Body of pancreas (tissue), 4 donors: ENCODE measurements at regions not wholly inside any gene's neighbourhood (a gene's known extent, or its start where the extent isn't known, plus 50 kb on each side); places are given as distances from the start of the nearest gene placed in this dataset.

Experiments used
- ATAC-seq: fragments of 150-250 bp; one replicate; pipeline ENCODE4 v1.9.1; 2016
- DNase-seq, 4 donors: peaks; one replicate each; pipeline ENCODE4 v3.0.0-alpha.2; 2019
- H3K27ac ChIP-seq, 4 donors: fragments of 200-600 bp; sonication (generic); 1 replicate in 3 of 4; 2 replicates in 1 of 4; pipeline versions ENCODE4 v1.5.1 to v1.6.1; 2016 to 2019; ENCODE audit warnings: mild to moderate bottlenecking in 1 of 4, mixed read lengths in 1 of 4, moderate library complexity in 1 of 4
- H3K27me3 ChIP-seq, 2 donors: fragments of 200-600 bp; sonication (generic); one replicate each; pipeline ENCODE4 v1.6.0; 2016; ENCODE audit warnings: mild to moderate bottlenecking in 1 of 2
- H3K36me3 ChIP-seq, 2 donors: fragments of 200-600 bp; sonication (generic); replicated peaks in 1 of 2; 2 replicates each; pipeline ENCODE4 v1.5.1; 2016; ENCODE audit warnings: low read depth in 2 of 2; ENCODE audit not compliant: insufficient read depth in 1 of 2
- H3K4me1 ChIP-seq: fragments of 200-600 bp; sonication (generic); one replicate; pipeline ENCODE4 v1.6.0; 2016
- H3K4me3 ChIP-seq, 2 donors: fragments of 200-600 bp; sonication (generic); 1 replicate in 1 of 2; 2 replicates in 1 of 2; pipeline ENCODE4 v1.5.1; 2016 to 2019
- H3K9me3 ChIP-seq, 3 donors: fragments of 200-600 bp; sonication (generic); 1 replicate in 2 of 3; 2 replicates in 1 of 3; pipeline ENCODE4 v1.5.1; 2016
- CTCF ChIP-seq, 7 experiments: fragments of 450-650 bp in 4 of 7; fragments of 200-600 bp in 3 of 7; sonication (generic) in 3 of 7; IDR thresholded peaks; one replicate each; pipeline ENCODE4 v1.5.1; 2016 to 2019; ENCODE audit warnings: antibody characterized with exemption in 7 of 7
- POLR2A ChIP-seq, 3 donors: fragments of 450-650 bp; IDR thresholded peaks; one replicate each; pipeline ENCODE4 v1.6.1; 2016; ENCODE audit warnings: antibody characterized with exemption in 3 of 3, mild to moderate bottlenecking in 2 of 3
- WGBS, 2 donors: methylation state at CpG; one replicate each; pipeline ENCODE4 v1.1.5; 2017; 5-methylcytosine and 5-hydroxymethylcytosine counted together
- intact Hi-C: fragments of 100-400 bp; cut with DNase I; formaldehyde crosslinking; loops from one replicate; pipeline ENCODE4 v1.15.1; 2023

GRCh38 chr10:32150532-32151101, 94.4 kb upstream of the KIF5B start:
- DNase-seq (peak in 2 of 4 donors; percentile 10 to 27), ATAC-seq (peak; percentile 78)
- H3K4me1 ChIP-seq = peaks cover 29% of the 10 kb centered on the region
- H3K4me3 ChIP-seq = no peak overlapping the region
- TF ChIP-seq CTCF (IDR thresholded peaks at IDR 0.05) (no peak), POLR2A (IDR thresholded peaks at IDR 0.05) (no peak)
- H3K27ac ChIP-seq = peak overlapping the region in 3 of 4 donors; percentile 60 to 70 (median 63)
- H3K27me3 ChIP-seq = no peaks in the 10 kb centered on the region
- 39 to 46% methylated on average over 8 of the region's 8 CpGs for WGBS, 2 donors
- intact Hi-C loops = no loop called here
- no peaks in the 10 kb centered on the region for H3K36me3 ChIP-seq
- no peaks in the 10 kb centered on the region for H3K9me3 ChIP-seq

GRCh38 chr10:32149252-32149955, 93.2 kb upstream of the KIF5B start:
- H3K27ac ChIP-seq = peak overlapping the region in 3 of 4 donors; percentile 60 to 70 (median 63)
- intact Hi-C loops = no loop called here
- no peaks in the 10 kb centered on the region for H3K27me3 ChIP-seq
- H3K4me1 ChIP-seq = peaks cover 36% of the 10 kb centered on the region
- 29 to 35% methylated on average over 8 of the region's 8 CpGs for WGBS, 2 donors
- no peaks in the 10 kb centered on the region for H3K9me3 ChIP-seq
- H3K36me3 ChIP-seq = no peaks in the 10 kb centered on the region
- DNase-seq = peak; percentile 53 to 71 (median 62)
- ATAC-seq = peak; percentile 71
- peak in 1 of 7 experiments; percentile 7 for TF ChIP-seq CTCF (IDR thresholded peaks at IDR 0.05)
- TF ChIP-seq POLR2A (IDR thresholded peaks at IDR 0.05) = peak in 1 of 3 donors; percentile 42
- no peak overlapping the region for H3K4me3 ChIP-seq

GRCh38 chr10:32148864-32149251, 92.6 kb upstream of the KIF5B start:
- ATAC-seq = peak; percentile 2
- H3K4me1 ChIP-seq = peaks cover 36% of the 10 kb centered on the region
- H3K27me3 ChIP-seq = no peaks in the 10 kb centered on the region
- intact Hi-C loops = no loop called here
- no peak overlapping the region for H3K4me3 ChIP-seq
- no peaks in the 10 kb centered on the region for H3K9me3 ChIP-seq
- no peaks in the 10 kb centered on the region for H3K36me3 ChIP-seq
- TF ChIP-seq POLR2A (IDR thresholded peaks at IDR 0.05) (no peak), CTCF (IDR thresholded peaks at IDR 0.05) (no peak)
- WGBS, 2 donors = 49 to 56% methylated on average over 3 to 4 of the region's 4 CpGs
- DNase-seq = no peak
- peak overlapping the region in 3 of 4 donors; percentile 60 to 70 (median 63) for H3K27ac ChIP-seq

GRCh38 chr10:32147730-32148129, 91.5 kb upstream of the KIF5B start:
- TF ChIP-seq POLR2A (IDR thresholded peaks at IDR 0.05) (no peak), CTCF (IDR thresholded peaks at IDR 0.05) (no peak)
- no peak overlapping the region for H3K4me3 ChIP-seq
- H3K4me1 ChIP-seq = peaks cover 36% of the 10 kb centered on the region
- no peaks in the 10 kb centered on the region for H3K36me3 ChIP-seq
- no peak overlapping the region for H3K27ac ChIP-seq
- WGBS, 2 donors = 41 to 86% methylated on average over 1 of the region's 1 CpG
- no peaks in the 10 kb centered on the region for H3K9me3 ChIP-seq
- DNase-seq (no peak), ATAC-seq (no peak)
- intact Hi-C loops = no loop called here
- no peaks in the 10 kb centered on the region for H3K27me3 ChIP-seq
